ENCODE measurements at regions not wholly inside any gene's neighbourhood (a gene's known extent, or its start where the extent isn't known, plus 50 kb on each side); places are given as distances from the start of the nearest gene placed in this dataset.
A peak's percentile ranks its signal among the peaks of the same experiment; 100 is the strongest.

DNA sequence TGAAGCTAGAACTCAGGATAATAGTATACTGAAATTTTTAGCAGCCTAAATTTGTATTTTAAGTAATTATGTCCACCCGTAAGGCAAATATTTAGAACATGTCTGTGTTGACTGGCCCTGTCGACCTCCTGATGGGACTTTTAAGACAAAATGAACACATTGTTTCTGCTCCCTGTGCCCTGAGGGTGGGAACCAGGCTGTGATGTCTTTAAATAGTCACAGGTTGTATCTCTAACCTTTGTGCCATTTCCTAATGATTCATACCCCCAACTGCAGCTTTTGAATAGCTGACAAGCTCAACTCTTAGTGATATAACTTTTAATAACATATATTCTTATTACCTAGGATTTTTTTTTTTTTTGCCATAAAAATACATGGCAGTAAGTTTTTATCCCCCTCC, 494.9 kb upstream of the AKR1E2 start:
- DNase-seq = no peak

- no peak for DNase-seq
These were observed 495.4 kb upstream of the AKR1E2 start for GRCh38 chr10:4330636-4331035.

DNA sequence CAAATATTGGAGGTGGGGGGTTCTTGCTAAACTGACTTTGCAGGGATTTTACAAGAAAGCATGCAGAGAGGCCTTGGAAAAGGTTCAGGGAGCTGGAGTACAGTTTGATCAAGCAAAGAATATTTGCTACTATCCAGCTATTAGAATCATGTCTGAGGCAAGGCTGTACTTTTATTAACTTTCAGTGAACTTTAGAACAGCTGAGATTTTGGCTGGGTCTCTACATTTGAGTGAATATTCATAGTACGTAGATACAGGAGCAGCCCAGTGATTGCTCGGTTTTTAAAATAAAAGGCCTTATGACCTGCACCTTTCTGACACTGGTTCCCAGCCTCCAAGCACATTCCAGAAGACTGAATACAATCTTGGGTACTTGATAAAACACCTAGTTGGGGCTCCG, 496.8 kb upstream of the AKR1E2 start:
- no peak for DNase-seq

DNA sequence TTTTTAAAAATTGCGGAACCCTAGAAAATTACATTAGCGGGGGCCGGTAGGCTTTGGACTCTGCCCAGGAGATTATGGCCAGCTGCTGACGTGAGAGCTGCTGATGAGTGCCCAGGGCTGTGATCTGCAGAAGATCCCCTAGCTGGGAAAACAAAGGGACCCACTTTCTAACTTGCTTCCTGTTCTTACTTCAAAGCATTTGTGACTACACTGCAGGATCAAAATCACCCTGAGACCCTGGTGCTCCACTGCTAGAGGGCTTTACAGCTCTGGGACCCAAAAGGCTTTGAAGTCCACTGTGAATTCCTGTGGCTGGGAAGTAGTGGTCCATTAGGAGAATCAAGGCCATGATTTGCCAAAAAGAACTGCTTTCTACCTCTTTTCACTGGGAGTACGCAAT, 499.4 kb upstream of the AKR1E2 start:
- DNase-seq = no peak

- no peak for DNase-seq
These were observed 506.1 kb upstream of the AKR1E2 start for GRCh38 chr10:4319870-4320367.

GRCh38 chr10:4316161-4316810, 509.7 kb upstream of the AKR1E2 start:
- no peak for DNase-seq

DNA sequence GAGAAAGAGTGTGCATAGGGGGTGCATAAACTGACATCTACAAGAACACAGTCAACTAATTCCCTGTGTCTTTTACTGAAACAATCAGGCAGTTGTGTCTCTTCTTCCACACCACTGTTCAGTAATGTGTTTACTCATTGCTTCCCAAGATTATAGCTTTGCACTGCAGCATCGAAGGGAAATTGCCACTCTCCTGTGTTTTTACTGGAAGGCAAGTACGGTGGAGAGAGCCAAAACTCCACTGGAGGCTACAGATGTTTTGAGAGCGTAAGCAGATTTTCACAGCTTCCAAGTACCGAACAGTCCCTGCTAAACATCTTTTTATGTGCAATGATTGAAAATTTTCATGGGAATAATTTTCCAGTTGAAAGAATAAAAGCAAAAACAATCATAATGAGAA, 510.5 kb upstream of the AKR1E2 start:
- DNase-seq = peak; percentile 4

DNA sequence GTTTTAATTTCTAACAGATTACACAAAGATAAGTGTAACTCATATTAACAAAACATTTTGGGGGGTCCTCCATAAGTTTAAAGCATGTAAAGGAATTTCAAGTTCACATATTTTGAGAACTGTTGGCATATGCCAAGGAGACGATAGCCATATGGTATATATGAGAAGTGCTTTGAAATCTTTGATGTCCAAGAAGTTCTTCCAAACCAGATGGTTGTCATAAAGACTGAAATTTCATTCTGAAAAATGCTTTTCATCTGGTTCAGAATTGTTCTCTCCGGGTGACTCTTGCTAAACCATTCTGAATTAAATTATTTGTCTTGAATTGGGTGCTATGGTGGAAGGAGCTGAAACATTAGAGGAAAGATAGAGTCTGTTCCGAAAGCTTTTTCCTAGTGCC, 513.0 kb upstream of the AKR1E2 start:
- no peak for DNase-seq

DNA sequence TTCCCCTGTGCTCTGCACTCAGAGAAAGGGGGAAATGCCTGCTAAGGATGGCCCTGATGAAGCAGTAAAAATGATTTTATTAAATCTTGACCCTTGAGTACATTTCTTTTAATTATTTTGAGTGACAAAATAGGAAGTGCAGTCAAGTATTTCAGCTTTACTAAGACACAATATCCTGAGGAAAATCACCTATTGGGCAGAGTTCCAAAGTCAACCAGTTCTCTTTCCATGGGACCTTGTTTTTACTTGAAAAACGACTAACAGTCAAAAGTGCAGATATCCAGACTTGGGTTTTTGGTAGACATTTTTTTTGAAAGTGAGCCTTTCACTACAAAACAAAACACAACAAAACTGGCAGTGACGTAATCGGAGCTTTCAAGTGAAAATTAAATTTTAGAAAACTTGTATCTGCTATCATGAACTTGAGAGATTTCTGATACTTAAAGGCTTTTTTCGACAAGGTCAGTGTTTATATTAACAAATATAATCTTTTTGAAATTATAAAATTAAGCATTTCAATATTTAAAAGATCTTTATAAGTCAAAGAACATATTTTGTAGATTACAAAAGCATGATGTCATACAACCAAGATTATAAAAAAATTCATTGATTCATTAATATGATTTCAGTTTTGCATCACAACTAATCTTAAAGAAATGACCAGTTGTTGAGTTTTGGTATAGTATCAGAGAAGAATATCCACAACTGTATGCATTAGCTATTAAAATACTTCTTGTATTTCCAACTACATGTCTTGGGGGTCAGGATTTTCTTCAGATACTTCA, 513.8 kb upstream of the AKR1E2 start:
- no peak for DNase-seq

DNA sequence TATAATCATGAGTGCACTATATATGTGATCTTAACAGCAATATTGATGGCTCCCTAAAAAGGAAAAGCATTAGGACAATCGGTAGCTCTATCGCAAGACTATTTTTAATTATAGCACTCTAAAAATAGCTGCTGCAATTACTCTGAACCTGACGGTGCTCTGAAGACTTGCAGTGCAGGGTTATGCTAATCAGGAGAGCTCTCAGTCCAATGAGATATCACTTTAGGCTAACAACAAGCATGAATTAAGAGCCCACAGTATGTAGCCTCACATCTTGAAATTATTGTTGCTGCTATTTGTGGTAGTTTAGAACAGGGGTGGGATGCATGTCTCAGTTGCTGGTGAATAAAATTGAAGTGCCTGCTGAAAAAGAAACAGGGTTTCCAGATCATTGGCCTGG, 515.8 kb upstream of the AKR1E2 start:
- DNase-seq = no peak

GRCh38 chr10:4307910-4308309, 518.1 kb upstream of the AKR1E2 start:
- DNase-seq = peak; percentile 27

GRCh38 chr10:4306871-4307270, 519.1 kb upstream of the AKR1E2 start:
- no peak for DNase-seq

DNA sequence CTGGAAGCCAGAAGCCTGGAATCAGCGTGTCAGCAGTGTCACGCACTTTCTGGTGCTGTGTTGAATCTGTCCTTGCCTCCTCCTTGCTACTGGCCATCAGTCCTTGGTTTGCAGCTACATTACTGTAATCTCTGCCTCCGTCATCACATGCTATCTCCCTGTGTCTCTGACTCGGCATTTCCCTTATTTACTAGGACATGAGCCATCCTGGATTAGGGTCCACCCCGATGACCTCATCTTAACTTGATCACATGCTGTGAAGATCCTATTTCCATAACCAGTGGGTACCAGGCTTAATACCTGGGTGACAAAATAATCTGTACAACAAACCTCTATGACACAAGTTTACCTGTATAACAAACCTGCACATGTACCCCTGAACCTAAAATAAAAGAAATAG, 518.0 kb upstream of the KLF6 start:
- DNase-seq = no peak

GRCh38 chr10:4301291-4302045, 516.5 kb upstream of the KLF6 start:
- no peak for DNase-seq

DNA sequence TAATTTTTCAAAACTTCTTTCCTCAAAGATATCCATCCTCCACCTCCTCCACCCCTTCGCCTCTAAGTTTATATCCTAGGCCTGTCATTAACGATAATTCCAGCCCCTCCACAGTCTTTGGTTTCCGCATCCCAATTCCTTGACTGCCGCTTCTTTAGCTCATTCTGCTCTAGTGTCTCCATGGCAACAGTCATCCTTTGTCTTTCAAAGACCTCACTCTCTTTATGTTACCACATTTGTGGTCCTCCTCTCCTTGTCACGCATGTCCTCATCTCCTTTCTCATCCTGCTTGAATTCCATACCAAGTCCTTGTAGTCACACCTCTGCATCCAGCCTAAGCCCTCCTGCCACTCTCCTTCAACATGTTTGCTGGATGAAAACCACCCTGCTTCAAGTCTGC, 511.2 kb upstream of the KLF6 start:
- DNase-seq = no peak

DNA sequence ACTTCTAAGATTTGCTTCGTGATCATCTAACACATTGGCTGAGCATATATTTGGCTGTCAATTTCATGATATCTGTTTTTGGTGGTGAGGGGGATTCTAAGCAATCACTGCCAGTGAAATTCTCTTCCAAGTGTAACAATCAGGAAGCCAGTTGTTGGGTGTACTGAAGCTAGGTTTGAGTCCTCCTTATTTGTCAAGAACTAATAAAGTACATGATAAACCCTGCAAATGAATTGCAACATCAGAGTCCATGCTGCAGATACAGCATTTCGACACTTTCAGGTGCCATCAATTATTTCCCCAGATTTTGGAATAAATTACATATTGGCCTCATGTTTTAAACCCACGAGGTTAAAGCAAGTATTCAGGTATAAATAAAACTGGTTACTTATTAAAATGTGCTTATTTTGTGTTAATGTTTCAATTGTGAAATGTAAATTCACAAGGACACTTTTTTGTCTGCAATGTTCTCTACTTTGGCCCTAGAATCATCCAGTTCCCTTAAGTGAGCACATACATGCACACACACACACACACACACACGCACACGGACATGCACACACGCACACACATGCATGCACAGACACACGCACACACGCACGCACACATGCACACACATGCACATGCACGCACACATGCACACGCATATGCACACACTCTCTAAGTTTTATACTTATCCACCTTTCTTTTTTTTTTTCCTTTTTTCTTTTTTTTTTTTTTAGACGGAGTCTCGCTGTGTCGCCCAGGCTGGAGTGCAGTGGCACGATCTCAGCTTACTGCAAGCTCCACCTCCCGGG, 510.2 kb upstream of the KLF6 start:
- no peak for DNase-seq

GRCh38 chr10:4294271-4294670, 509.3 kb upstream of the KLF6 start:
- no peak for DNase-seq

DNA sequence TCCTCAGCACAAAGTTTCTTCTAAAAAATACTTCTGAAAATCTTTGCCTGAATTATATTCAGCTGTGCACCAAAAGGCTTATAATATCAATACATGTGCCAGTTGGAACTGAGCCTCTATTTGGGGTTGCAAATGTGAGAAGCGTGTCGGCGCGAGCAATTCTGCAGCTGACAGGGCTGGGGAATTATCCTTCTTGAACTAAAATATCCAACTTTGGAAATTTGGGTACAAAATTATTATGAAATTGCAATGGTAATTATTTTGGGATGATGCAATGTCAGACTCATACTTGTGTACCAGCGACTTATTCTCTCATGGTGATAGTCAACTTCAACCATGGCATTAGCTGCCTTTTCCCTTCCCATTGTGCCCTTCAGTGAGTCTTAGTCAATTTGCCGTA, 507.0 kb upstream of the KLF6 start:
- DNase-seq = no peak

GRCh38 chr10:4285121-4285520, 500.1 kb upstream of the KLF6 start:
- no peak for DNase-seq

DNA sequence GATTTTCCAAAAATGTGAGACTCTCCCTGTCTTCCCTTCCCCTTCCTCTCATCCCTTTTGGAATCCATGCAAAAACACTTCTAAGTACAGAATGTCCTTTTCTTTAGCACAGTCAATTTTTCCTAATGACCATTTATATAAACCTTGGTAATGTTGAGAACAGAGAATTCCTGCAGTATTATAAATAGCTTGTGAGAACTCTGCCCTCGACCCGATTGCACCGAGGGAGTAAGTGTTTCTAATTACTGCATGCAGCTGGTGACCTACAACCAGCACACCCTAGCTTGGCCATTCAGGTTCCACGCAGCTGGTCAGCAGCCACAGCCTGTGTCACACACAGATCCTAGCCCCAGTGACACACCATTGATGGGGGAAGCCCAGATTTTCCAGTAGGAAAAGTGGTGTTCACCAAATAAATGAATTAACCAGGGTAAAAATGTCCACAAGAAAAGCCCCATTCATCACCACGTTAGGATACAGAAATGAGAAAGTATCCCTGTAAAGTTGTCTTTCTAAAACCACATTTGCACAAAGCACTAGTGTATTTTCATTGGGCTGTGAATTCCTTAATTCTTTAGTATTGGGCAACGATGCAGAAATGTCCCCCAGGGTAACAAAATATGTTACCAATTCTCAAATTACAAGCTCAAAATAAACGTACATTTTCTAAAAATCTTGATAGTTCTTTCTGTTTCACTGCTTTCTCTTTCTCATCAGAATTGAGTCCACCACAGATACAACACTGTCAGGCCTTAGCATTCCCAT, 499.0 kb upstream of the KLF6 start:
- no peak for DNase-seq

GRCh38 chr10:4282496-4282895, 497.5 kb upstream of the KLF6 start:
- no peak for DNase-seq

- no peak for DNase-seq
These were observed 496.3 kb upstream of the KLF6 start for GRCh38 chr10:4281190-4281825.

All from NCI-H446 treated with DMSO at 0.1 percent for 48 hours (cell line).